NCI-H69 (cell line): ENCODE measurements at regions not wholly inside any gene's neighbourhood (a gene's known extent, or its start where the extent isn't known, plus 50 kb on each side); places are given as distances from the start of the nearest gene placed in this dataset.

Experiments used
- DNase-seq: peaks from one replicate; lab custom pipeline; 2025; lab: John Stamatoyannopoulos, UW

- DNase-seq: no peak
These were observed 52.9 kb upstream of the RGS1 start for GRCh38 chr1:192522673-192523072.

DNA sequence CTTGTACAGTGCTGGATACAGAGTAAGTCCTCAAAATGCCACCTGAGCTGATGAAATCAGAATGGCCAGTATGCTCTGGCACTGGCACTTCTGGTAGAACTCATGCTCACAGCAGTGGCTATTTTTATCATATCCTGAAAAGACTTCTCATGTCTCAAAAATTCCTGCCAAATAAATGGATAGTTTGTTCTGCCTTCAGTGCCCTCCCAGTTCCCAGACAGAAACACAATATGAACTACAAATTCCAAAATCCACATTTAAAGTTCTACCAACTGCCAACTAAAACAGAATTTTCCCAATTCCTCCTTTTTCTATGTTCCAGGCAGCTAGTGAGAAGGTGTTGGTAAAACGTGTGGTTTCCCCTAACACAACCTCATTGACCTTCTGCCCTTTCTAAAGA lies 51.4 kb upstream of the RGS1 start:
- DNase-seq: no peak
